Fibroblast of lung (primary cell): ENCODE measurements at regions not wholly inside any gene's neighbourhood (a gene's known extent, or its start where the extent isn't known, plus 50 kb on each side); places are given as distances from the start of the nearest gene placed in this dataset.

Source experiments
- CTCF ChIP-seq, 2 donors: IDR thresholded peaks in 1 of 2; conservative IDR thresholded peaks in 1 of 2; 1 replicate in 1 of 2; 2 replicates in 1 of 2; pipeline ENCODE4 v1.5.1; 2011 to 2012; ENCODE audit warnings: low read length in 2 of 2, control low read depth in 1 of 2, inconsistent platforms in 1 of 2, low read depth in 1 of 2, mild to moderate bottlenecking in 1 of 2
- EZH2 ChIP-seq: IDR thresholded peaks from 2 replicates; pipeline ENCODE4 v1.5.1; 2012; ENCODE audit warnings: low read length, control low read depth, mild to moderate bottlenecking; ENCODE audit errors: missing control alignments

DNA sequence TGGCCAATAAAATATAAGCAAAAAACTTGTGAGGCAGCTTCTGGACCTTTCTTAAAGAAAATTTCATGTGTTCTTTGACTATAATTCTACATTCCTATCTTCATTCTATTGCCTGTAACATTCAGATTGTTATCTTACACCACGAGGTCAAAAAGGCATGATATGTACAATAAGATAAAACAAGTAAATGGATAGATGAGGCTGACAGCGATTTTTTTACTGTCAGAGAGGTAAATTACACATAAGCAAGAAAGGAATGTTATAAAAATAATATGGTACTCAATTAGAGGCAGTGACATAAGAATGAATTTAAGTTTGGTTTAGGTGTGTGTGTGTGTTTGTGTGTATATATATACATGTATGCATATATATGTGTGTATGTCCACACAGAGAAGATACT lies 660.0 kb downstream of the C12orf50 start:
- TF ChIP-seq CTCF (conservative IDR thresholded peaks at IDR 0.05 in 1 of 2, IDR thresholded peaks at IDR 0.05 in 1 of 2; ENCODE audit: low read depth in 1 of 2, low read length in 2 of 2): no peak
- TF ChIP-seq EZH2: no peak
